ENCODE measurements at regions not wholly inside any gene's neighbourhood (a gene's known extent, or its start where the extent isn't known, plus 50 kb on each side); places are given as distances from the start of the nearest gene placed in this dataset.

GRCh38 chr12:127749416-127749815 lies 517.6 kb upstream of the TMEM132C start (continued):
- TF ChIP-seq ZNF462 (CRISPR knock-in tag; IDR thresholded peaks at IDR 0.05) (no peak), STAT1 (IDR thresholded peaks at IDR 0.05; ENCODE audit: unreplicated experiment) (no peak), EZH2 (IDR thresholded peaks at IDR 0.05; ENCODE audit: low read depth, unreplicated experiment) (no peak)
- TF ChIP-seq, protein P1, sequence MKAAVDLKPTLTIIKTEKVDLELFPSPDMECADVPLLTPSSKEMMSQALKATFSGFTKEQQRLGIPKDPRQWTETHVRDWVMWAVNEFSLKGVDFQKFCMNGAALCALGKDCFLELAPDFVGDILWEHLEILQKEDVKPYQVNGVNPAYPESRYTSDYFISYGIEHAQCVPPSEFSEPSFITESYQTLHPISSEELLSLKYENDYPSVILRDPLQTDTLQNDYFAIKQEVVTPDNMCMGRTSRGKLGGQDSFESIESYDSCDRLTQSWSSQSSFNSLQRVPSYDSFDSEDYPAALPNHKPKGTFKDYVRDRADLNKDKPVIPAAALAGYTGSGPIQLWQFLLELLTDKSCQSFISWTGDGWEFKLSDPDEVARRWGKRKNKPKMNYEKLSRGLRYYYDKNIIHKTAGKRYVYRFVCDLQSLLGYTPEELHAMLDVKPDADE (IDR thresholded peaks at IDR 0.05): no peak

DNA sequence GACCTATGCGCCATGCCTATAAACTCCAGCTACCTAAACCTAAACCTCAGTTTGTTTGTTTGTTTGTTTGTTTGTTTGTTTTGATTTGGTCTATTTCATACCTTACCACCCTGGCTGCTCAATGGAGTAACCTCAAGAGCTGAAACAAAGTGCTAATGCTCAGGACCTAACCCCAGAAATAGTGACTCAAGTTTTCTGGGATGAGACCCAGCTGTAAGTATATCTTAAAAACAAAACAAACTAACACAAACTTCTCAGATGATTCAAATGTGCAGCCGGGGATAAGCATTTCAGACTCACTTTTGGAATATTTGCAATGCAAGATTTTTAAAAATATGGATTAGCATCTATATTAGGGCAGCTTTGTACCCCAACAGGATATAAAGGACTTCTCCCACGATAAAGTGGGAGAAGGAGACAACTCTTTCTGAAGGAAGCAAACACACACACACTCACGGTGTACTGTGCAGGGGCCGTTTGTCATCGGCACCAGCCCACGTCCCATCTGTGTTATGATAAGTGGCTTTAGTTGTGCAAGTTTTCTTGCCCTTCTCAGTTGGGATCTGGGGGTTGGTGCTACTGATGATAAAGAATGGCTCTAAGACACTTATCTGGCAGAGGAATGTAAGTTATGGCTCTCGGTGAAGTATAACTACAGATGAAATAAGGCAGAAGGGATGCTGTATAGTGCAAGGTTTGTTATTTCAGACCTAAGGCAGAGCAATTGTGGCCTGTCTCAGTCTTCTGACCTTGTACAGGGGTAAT lies 516.7 kb upstream of the TMEM132C start:
- H3K4me3 ChIP-seq: no peak overlapping the region
- no peaks in the 10 kb centered on the region for H3K79me2 ChIP-seq (replicated peaks; ENCODE audit: insufficient read depth)
- Mint-ChIP-seq H3K27ac (no peak overlapping the region), H3K9me3 (peaks cover 98% of the 10 kb centered on the region), H3K36me3 (ENCODE audit: low read depth) (peaks cover 43% of the 10 kb centered on the region), H3K27me3 (ENCODE audit: insufficient read depth, low read depth, poor library complexity) (no peaks in the 10 kb centered on the region), H3K4me1 (no peaks in the 10 kb centered on the region), H3K4me3 (no peak overlapping the region)
- ATAC-seq (no peak), DNase-seq (ENCODE audit: low spot score) (no peak)
- no peaks in the 10 kb centered on the region for H3K4me1 ChIP-seq (ENCODE audit: insufficient read depth)
- H3F3A ChIP-seq (replicated peaks; ENCODE audit: low read depth): no peaks in the 10 kb centered on the region
- H2AFZ ChIP-seq: no peak overlapping the region
- no peaks in the 10 kb centered on the region for H4K20me1 ChIP-seq (replicated peaks; ENCODE audit: insufficient read depth)
- H3K27me3 ChIP-seq (ENCODE audit: insufficient read depth): no peaks in the 10 kb centered on the region
- H3K4me2 ChIP-seq: no peak overlapping the region
- no peaks in the 10 kb centered on the region for H3K9me2 ChIP-seq (ENCODE audit: insufficient read depth)
- H3K36me3 ChIP-seq (ENCODE audit: insufficient read depth): no peaks in the 10 kb centered on the region
- no peak overlapping the region for H3K27ac ChIP-seq (ENCODE audit: low read depth)
- TF ChIP-seq ZNF462 (CRISPR knock-in tag; IDR thresholded peaks at IDR 0.05) (no peak), JUNB (IDR thresholded peaks at IDR 0.05; ENCODE audit: unreplicated experiment) (no peak)
